ENCODE measurements at regions not wholly inside any gene's neighbourhood (a gene's known extent, or its start where the extent isn't known, plus 50 kb on each side); places are given as distances from the start of the nearest gene placed in this dataset.

DNA sequence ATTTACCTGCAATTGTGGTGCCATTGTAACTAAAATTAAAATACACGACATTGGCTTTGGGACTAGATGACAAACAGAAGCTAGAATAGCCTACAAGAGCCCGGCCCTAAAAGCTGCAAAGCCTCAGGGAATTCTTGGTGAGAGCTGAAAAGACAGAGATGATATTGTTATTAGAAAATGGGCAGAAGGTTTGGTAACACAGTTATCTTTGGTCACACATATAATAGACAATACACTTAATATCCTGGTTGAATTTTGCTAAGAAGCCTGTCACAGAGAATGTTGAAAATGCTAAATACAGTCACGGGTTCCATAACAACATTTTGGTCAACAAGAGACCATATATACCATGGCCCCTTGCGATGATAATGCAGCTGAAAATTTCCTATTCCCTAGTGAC is 157.3 kb upstream of the CDH19 start:
- Histone ChIP-seq H4K20me1 (ENCODE audit: insufficient read depth) (no peaks in the 10 kb centered on the region), H2AFZ (ENCODE audit: low read depth, low read length, poor library complexity, severe bottlenecking) (no peak overlapping the region), H3K9ac (ENCODE audit: low read length) (no peak overlapping the region), H3K9me3 (ENCODE audit: control insufficient read depth in 1 of 2, insufficient read depth in 1 of 2, low read depth in 1 of 2, low read length in 2 of 2) (peaks cover 12 to 19% of the 10 kb centered on the region in 2 experiments; a peak in 2 of 4 replicates), H3K9me2 (ENCODE audit: insufficient read depth) (no peaks in the 10 kb centered on the region), H3K36me3 (ENCODE audit: control insufficient read depth in 1 of 2, insufficient read depth in 2 of 2, low read length in 2 of 2) (no peaks in the 10 kb centered on the region), H3K4me3 (replicated peaks in 1 of 2; ENCODE audit: low read depth in 1 of 2, low read length in 2 of 2) (no peak overlapping the region), H3K4me2 (ENCODE audit: low read length) (no peak overlapping the region), H3K4me1 (ENCODE audit: control insufficient read depth in 1 of 2, insufficient read depth in 2 of 2, low read length in 2 of 2) (no peaks in the 10 kb centered on the region), H3K27me3 (ENCODE audit: insufficient read depth, low read length) (no peaks in the 10 kb centered on the region), H3K27ac (ENCODE audit: low read depth, low read length) (no peak overlapping the region), H3K79me2 (ENCODE audit: insufficient read depth, low read length) (no peaks in the 10 kb centered on the region)
- ChIA-PET POLR2A (no interaction called here), CTCF (no interaction called here), RAD21 (ENCODE audit: low non-redundant PET in 1 of 2, low total read pairs in 2 of 2, uncharacterized antibody in 2 of 2, unreplicated experiment in 2 of 2) (no interaction called here)
- intact Hi-C loops (cut with micrococcal nuclease) = no loop called here
- ATAC-seq (no peak), DNase-seq (ENCODE audit: low read depth, low spot score) (no peak)
- no peak for TF ChIP-seq YY1 (IDR thresholded peaks at IDR 0.05; ENCODE audit: extremely low read depth, insufficient replicate concordance, low read depth, low read length)
- TF ChIP-seq POLR2A (IDR thresholded peaks at IDR 0.05; ENCODE audit: borderline replicate concordance, extremely low read depth, insufficient read depth, insufficient read length) = no peak
- no peak for TF ChIP-seq EZH2 (IDR thresholded peaks at IDR 0.05)
- TF ChIP-seq RAD21 (IDR thresholded peaks at IDR 0.05; ENCODE audit: low read depth) = no peak
- TF ChIP-seq, protein P1, sequence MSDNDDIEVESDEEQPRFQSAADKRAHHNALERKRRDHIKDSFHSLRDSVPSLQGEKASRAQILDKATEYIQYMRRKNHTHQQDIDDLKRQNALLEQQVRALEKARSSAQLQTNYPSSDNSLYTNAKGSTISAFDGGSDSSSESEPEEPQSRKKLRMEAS (IDR thresholded peaks at IDR 0.05) = no peak
- TF ChIP-seq ELF1 (IDR thresholded peaks at IDR 0.05; ENCODE audit: borderline replicate concordance, low read depth) = no peak
- no peak for TF ChIP-seq ZFX (IDR thresholded peaks at IDR 0.05)
- TF ChIP-seq POLR2AphosphoS5 (IDR thresholded peaks at IDR 0.05; ENCODE audit: low read depth, low read length) = no peak
- no peak for TF ChIP-seq EZH2phosphoT487 (IDR thresholded peaks at IDR 0.05; ENCODE audit: borderline replicate concordance)
- no peak for TF ChIP-seq FOSL1 (IDR thresholded peaks at IDR 0.05; ENCODE audit: low read depth)
- TF ChIP-seq, protein P2, sequence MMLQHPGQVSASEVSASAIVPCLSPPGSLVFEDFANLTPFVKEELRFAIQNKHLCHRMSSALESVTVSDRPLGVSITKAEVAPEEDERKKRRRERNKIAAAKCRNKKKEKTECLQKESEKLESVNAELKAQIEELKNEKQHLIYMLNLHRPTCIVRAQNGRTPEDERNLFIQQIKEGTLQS (IDR thresholded peaks at IDR 0.05) = no peak
- TF ChIP-seq CEBPB (IDR thresholded peaks at IDR 0.05; ENCODE audit: low read depth) = no peak
- no peak for TF ChIP-seq ZBTB33 (IDR thresholded peaks at IDR 0.05; ENCODE audit: extremely low read depth, insufficient replicate concordance, low read length)
- TF ChIP-seq TCF7L2 (IDR thresholded peaks at IDR 0.05; ENCODE audit: borderline replicate concordance, extremely low read depth, insufficient read depth, insufficient read length) = no peak
- TF ChIP-seq, protein P3, sequence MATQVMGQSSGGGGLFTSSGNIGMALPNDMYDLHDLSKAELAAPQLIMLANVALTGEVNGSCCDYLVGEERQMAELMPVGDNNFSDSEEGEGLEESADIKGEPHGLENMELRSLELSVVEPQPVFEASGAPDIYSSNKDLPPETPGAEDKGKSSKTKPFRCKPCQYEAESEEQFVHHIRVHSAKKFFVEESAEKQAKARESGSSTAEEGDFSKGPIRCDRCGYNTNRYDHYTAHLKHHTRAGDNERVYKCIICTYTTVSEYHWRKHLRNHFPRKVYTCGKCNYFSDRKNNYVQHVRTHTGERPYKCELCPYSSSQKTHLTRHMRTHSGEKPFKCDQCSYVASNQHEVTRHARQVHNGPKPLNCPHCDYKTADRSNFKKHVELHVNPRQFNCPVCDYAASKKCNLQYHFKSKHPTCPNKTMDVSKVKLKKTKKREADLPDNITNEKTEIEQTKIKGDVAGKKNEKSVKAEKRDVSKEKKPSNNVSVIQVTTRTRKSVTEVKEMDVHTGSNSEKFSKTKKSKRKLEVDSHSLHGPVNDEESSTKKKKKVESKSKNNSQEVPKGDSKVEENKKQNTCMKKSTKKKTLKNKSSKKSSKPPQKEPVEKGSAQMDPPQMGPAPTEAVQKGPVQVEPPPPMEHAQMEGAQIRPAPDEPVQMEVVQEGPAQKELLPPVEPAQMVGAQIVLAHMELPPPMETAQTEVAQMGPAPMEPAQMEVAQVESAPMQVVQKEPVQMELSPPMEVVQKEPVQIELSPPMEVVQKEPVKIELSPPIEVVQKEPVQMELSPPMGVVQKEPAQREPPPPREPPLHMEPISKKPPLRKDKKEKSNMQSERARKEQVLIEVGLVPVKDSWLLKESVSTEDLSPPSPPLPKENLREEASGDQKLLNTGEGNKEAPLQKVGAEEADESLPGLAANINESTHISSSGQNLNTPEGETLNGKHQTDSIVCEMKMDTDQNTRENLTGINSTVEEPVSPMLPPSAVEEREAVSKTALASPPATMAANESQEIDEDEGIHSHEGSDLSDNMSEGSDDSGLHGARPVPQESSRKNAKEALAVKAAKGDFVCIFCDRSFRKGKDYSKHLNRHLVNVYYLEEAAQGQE (IDR thresholded peaks at IDR 0.05; ENCODE audit: low read depth) = no peak
- TF ChIP-seq CBX3 (IDR thresholded peaks at IDR 0.05; ENCODE audit: low read depth) = no peak
- no TSS peak for BruUV-seq (replicated peaks)

Data from HCT116 (cell line).